ENCODE measurements at regions not wholly inside any gene's neighbourhood (a gene's known extent, or its start where the extent isn't known, plus 50 kb on each side); places are given as distances from the start of the nearest gene placed in this dataset.
A peak's percentile ranks its signal among the peaks of the same experiment; 100 is the strongest.

DNA sequence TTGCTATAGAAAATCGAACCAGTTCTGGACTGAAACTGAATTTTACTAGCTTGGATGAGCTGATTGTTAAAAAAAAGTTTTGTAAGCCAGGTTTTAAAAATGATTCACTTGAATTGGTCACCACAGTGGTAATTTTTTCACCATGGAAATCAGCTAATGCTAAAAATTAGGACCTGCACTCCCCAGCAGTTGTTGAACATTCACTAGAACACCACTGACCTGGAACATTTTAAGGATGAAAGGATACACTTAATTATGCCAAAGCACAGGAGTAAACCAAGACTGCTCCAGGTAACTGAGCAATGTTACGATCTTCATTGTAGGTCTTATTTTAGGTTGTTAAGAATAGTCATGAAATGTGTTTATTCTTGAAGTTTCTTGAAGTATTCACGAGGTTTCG lies 1342.6 kb upstream of the SPRY2 start:
- Histone ChIP-seq H3K9me3 (no peaks in the 10 kb centered on the region), H3K27me3 (ENCODE audit: low read depth) (no peaks in the 10 kb centered on the region), H3K36me3 (replicated peaks) (no peaks in the 10 kb centered on the region), H3K4me3 (no peak overlapping the region), H3K4me1 (no peaks in the 10 kb centered on the region)
- in situ Hi-C loops (cut with MboI; ENCODE audit: low sequenced_read_pairs) = no loop called here
- DNase-seq (ENCODE audit: low spot score in 2 of 2) = no peak

DNA sequence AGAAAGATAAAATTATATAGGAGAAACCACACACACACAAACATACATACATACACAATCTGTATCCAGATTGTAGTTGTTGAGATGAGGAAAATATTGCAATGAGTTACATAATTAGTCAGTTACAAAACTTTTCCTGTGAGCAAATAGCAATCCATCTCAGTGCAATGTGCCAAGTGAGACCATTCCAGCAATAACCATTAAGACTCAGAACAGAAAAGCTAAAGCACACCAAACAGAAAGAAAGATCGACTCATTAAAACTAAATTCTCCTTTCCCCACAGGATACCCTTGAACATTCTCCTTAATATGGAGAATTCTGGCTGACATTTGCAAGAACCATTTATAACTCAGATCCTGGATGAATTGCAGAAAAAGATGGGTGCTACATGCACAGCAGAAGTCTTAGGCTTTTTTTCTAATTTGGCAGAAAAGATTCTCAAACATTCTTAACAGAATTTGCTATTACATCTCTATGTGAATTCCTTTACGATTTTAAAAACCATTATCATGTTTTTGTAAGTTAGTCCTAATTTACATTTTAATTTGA lies 1341.2 kb upstream of the SPRY2 start:
- H3K4me1 ChIP-seq = no peaks in the 10 kb centered on the region
- in situ Hi-C loops (cut with MboI; ENCODE audit: low sequenced_read_pairs) = no loop called here
- H3K36me3 ChIP-seq (replicated peaks) = no peaks in the 10 kb centered on the region
- no peaks in the 10 kb centered on the region for H3K9me3 ChIP-seq
- H3K4me3 ChIP-seq = no peak overlapping the region
- no peaks in the 10 kb centered on the region for H3K27me3 ChIP-seq (ENCODE audit: low read depth)
- no peak for DNase-seq (ENCODE audit: low spot score in 2 of 2)

DNA sequence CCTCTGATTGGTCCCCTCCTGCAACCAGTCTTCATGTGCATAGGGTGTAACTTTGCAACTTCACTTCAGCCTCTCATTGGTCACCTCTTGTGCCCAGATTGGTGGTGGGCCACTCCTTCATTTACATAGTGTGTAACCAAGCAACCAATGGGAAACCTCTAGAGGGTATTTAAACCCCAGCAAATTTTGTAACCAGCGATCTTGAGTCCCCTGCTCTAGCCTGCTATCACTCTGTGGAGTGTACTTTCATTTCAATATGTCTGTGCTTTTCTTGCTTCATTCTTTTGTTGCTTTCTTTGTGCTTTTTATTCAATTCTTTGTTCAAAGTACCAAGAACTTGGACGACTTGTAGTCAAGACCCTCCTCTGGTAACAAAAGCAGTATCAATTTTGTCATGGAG lies 1336.9 kb upstream of the SPRY2 start:
- no peaks in the 10 kb centered on the region for H3K9me3 ChIP-seq
- in situ Hi-C loops (cut with MboI; ENCODE audit: low sequenced_read_pairs) = no loop called here
- H3K27me3 ChIP-seq (ENCODE audit: low read depth) = no peaks in the 10 kb centered on the region
- no peak for DNase-seq (ENCODE audit: low spot score in 2 of 2)
- H3K4me3 ChIP-seq = no peak overlapping the region
- H3K4me1 ChIP-seq = no peaks in the 10 kb centered on the region
- H3K36me3 ChIP-seq (replicated peaks) = no peaks in the 10 kb centered on the region

DNA sequence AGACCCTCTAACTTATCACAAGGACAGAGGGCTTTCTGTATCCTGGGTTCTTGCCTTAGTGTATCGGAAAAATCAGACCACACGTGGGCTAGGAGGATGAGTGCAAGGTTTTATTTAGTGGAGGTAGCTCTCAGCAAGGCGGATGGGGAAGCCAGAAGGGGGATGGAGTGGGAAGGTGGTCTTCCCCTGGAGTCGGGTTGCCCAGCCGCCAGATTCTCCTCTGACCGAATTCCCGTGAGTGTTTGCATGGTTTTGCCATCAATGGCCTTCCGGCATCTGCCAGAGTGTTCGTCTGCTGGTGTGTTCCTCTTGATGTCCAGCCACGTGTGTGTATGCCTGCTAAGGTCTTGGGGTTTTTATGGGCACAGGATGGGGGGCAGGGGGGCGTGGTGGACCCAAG lies 1335.1 kb upstream of the SPRY2 start:
- Histone ChIP-seq H3K4me3 (no peak overlapping the region), H3K9me3 (no peaks in the 10 kb centered on the region), H3K36me3 (replicated peaks) (no peaks in the 10 kb centered on the region), H3K4me1 (no peaks in the 10 kb centered on the region), H3K27me3 (ENCODE audit: low read depth) (no peaks in the 10 kb centered on the region)
- DNase-seq (ENCODE audit: low spot score in 2 of 2) = no peak
- in situ Hi-C loops (cut with MboI; ENCODE audit: low sequenced_read_pairs) = no loop called here

DNA sequence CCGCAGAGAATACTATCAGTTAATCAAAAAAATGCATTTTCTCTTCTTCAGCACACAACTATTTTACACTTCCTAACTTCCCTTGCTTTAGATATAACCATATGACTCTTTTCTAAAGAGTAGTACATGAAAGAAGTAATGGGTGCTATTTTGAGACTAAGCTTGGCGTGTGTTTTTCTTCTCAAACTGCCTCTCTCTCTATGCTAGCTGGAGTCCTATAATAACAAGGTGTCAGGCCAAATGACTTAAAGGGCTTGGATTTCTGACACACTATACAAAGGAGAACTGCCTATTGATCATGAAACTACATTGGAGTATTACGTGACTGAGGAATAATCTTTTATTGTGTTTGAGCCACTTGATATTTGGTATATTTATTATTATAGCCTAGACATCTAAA lies 1330.1 kb upstream of the SPRY2 start:
- in situ Hi-C loops (cut with MboI; ENCODE audit: low sequenced_read_pairs) = no loop called here

DNA sequence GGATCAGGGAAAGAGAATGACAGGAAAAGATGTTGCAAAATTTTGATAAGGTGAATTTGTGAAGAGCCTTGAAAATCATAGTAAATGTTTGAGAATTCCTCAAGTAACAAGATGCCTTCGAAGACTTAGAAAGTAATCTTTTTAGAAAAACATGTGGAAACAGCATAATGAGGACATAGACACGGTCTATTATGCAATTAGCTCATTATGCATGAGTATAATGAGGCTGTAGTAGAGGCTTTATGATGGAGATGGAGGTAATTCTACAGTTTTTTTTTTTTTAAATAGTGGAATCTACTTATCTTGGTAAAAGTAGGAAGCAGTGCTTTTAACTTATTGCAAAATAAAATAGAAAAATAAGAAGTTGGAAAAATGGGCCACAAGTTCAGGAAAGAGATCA lies 1329.1 kb upstream of the SPRY2 start:
- Histone ChIP-seq H3K9me3 (no peaks in the 10 kb centered on the region), H3K4me3 (no peak overlapping the region), H3K27me3 (ENCODE audit: low read depth) (no peaks in the 10 kb centered on the region), H3K4me1 (peaks cover 5% of the 10 kb centered on the region; the same call in 1 of the 2 replicates), H3K36me3 (replicated peaks) (no peaks in the 10 kb centered on the region)
- in situ Hi-C loops (cut with MboI; ENCODE audit: low sequenced_read_pairs) = no loop called here
- DNase-seq (ENCODE audit: low spot score in 2 of 2) = no peak

More for the DNA sequence above, 1330.1 kb upstream of the SPRY2 start:
- H3K4me1 ChIP-seq = peaks cover 5% of the 10 kb centered on the region; the same call in 1 of the 2 replicates
- H3K27me3 ChIP-seq (ENCODE audit: low read depth) = no peaks in the 10 kb centered on the region
- no peak overlapping the region for H3K4me3 ChIP-seq
- no peaks in the 10 kb centered on the region for H3K9me3 ChIP-seq
- no peak for DNase-seq (ENCODE audit: low spot score in 2 of 2)
- no peaks in the 10 kb centered on the region for H3K36me3 ChIP-seq (replicated peaks)

DNA sequence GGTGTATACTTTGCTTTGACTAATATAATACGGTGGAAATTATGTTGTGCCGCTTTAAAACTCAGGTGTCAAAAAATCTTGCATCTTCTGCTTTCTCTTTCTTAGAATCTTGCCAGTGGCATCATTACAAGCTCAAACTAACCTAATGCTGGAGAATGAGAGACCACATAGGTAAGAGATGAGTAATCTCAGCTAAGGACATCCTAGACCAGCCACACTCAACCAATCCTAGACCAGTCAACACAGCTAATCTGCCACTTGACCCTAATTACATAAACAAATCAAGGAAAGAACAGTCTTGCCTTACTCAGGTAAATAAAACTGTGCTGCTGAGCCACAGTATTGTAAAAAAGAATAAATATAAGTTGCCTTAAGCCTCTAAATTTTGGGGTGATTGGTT lies 1323.9 kb upstream of the SPRY2 start:
- no peak for DNase-seq (ENCODE audit: low spot score in 2 of 2)
- Histone ChIP-seq H3K36me3 (replicated peaks) (no peaks in the 10 kb centered on the region), H3K4me3 (no peak overlapping the region), H3K27me3 (ENCODE audit: low read depth) (no peaks in the 10 kb centered on the region), H3K4me1 (no peaks in the 10 kb centered on the region), H3K9me3 (no peaks in the 10 kb centered on the region)
- in situ Hi-C loops (cut with MboI; ENCODE audit: low sequenced_read_pairs) = no loop called here

DNA sequence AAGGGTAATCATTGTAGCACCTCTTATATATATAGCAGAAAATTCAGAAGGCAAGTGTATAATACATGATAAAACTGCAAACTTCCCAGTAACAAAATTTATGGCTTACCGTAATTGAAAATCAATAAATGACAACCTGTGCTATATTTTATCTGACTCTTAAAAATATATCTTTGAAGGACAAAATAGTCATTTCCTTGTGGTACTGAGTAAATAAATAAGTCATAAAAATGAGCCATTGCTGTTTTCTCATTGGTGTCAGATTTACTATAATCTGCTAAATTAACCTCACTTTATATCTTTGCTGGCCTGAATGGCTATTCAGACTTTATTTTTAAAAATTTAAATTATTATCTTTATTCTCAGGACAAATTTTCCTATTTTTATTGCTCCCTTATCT lies 1319.1 kb upstream of the SPRY2 start:
- no peak for DNase-seq (ENCODE audit: low spot score in 2 of 2)
- H3K4me3 ChIP-seq = no peak overlapping the region
- H3K36me3 ChIP-seq (replicated peaks) = no peaks in the 10 kb centered on the region
- H3K27me3 ChIP-seq (ENCODE audit: low read depth) = no peaks in the 10 kb centered on the region
- 0 out of 2 replicates have a peak, but pooled peaks cover 2% of the 10 kb centered on the region for H3K9me3 ChIP-seq
- in situ Hi-C loops (cut with MboI; ENCODE audit: low sequenced_read_pairs) = no loop called here
- no peaks in the 10 kb centered on the region for H3K4me1 ChIP-seq

DNA sequence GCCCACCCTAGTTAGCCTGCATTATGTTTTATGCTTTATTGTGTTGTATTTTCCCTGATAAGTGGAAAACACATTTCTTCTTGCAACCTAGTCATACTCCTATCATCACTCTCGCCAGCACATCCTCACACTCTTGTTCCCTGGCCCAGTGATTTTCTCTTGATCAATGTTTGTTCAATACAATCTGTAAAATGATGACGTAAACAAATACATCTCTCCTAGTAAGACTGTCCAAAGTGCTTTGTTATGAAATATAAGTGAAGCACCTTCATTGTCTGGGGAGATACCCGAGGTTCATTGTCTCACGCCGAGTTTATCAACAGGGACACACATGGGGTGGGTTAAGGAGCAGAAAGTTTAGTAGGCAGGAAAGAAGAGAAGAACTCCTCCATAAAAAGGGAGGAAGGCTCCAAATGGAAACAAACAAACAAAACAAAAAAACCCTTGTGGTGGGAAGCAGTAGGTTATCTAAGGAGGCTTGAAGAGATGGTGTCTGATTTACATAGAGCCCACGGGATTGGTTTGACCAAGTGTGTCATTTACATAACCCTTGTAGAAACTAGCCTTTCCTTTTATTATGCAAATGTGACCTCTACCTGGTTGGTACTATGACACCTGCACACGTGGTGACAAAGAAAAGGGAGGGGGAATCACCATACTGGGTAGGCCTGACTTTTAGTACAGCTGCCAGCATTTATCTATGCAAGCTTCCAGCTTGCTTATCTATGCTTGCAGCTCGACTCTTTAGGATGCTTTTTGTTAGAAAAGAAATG lies 1317.9 kb upstream of the SPRY2 start:
- in situ Hi-C loops (cut with MboI; ENCODE audit: low sequenced_read_pairs) = no loop called here
- Histone ChIP-seq H3K4me1 (no peaks in the 10 kb centered on the region), H3K27me3 (ENCODE audit: low read depth) (no peaks in the 10 kb centered on the region), H3K4me3 (no peak overlapping the region), H3K36me3 (replicated peaks) (no peaks in the 10 kb centered on the region), H3K9me3 (0 out of 2 replicates have a peak, but pooled peaks cover 2% of the 10 kb centered on the region)
- no peak for DNase-seq (ENCODE audit: low spot score in 2 of 2)

DNA sequence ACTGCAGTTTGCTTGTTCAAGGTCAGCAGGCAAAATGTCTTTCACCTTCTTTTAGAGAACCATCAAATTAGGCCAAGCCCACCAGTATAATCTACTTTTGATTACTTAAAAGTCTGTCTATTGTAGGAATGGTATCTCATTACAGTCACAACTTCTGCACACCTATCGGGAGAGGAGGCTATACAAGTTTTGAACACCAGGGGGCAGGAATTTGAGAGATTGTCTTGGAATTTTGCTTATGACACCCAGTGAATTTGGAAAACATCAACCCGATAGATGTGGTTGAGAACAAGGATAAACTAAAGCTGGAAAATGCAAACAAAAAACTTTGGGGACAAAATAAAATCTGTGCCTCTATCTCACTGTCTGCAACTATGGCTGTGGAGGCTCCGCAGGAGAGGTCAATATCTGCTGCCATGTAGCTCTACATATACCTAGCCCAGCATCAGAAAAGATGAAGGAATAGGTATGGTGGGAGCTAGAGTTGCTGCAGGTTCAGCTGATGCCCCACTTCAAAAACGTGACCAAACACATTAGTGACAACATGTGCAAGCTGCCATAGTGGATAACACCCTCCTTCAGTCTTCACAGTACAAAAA lies 1299.2 kb upstream of the SPRY2 start:
- in situ Hi-C loops (cut with MboI; ENCODE audit: low sequenced_read_pairs) = no loop called here
- DNase-seq (ENCODE audit: low spot score in 2 of 2) = peak; percentile 14 to 69

DNA sequence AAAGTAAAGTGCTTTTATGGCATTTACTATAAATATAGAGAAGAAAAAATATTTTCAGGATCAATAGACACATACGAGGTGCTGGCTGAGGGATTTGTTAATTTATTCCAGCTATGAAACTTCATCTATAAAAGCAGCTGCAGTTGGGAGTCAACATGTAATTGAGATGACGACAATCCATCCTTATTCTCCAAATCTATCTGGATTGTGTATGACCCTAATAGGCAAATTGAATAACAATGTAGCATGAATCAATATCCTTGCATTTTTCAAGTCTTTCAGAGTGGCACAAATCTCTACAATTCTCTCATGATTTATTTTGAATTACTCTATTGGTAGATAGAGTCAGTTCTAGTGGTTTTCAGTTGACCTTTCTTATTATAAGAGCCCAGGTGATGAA lies 1296.5 kb upstream of the SPRY2 start:
- DNase-seq (ENCODE audit: low spot score in 2 of 2) = no peak
- Histone ChIP-seq H3K4me3 (no peak overlapping the region), H3K36me3 (replicated peaks) (no peaks in the 10 kb centered on the region), H3K4me1 (no peaks in the 10 kb centered on the region), H3K27me3 (ENCODE audit: low read depth) (no peaks in the 10 kb centered on the region), H3K9me3 (no peaks in the 10 kb centered on the region)
- in situ Hi-C loops (cut with MboI; ENCODE audit: low sequenced_read_pairs) = no loop called here

More for the DNA sequence above, 1299.2 kb upstream of the SPRY2 start:
- H3K9me3 ChIP-seq = no peaks in the 10 kb centered on the region
- H3K27me3 ChIP-seq (ENCODE audit: low read depth) = no peaks in the 10 kb centered on the region
- no peaks in the 10 kb centered on the region for H3K4me1 ChIP-seq
- H3K4me3 ChIP-seq = no peak overlapping the region
- no peaks in the 10 kb centered on the region for H3K36me3 ChIP-seq (replicated peaks)

DNA sequence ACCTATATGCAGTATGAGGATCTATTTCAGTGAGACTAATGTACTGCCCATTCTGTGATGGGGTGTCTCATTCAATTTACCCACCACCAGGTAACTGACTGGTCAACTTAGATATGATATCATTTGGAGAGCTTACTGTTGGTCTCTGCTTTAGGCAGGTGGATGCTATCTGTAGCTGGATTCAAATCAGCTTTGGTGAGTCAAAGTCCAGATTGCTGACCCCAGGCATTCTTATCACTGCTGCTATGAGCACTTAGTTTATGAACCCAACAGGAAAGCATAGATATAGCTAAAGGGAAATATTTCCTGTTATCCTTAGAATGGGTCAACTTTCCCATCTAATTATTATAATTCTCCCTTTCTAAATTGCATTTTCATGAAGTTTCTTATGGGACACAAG lies 1295.2 kb upstream of the SPRY2 start:
- no peaks in the 10 kb centered on the region for H3K4me1 ChIP-seq
- in situ Hi-C loops (cut with MboI; ENCODE audit: low sequenced_read_pairs) = no loop called here
- H3K9me3 ChIP-seq = no peaks in the 10 kb centered on the region
- no peaks in the 10 kb centered on the region for H3K27me3 ChIP-seq (ENCODE audit: low read depth)
- H3K36me3 ChIP-seq (replicated peaks) = no peaks in the 10 kb centered on the region
- DNase-seq (ENCODE audit: low spot score in 2 of 2) = no peak
- no peak overlapping the region for H3K4me3 ChIP-seq

DNA sequence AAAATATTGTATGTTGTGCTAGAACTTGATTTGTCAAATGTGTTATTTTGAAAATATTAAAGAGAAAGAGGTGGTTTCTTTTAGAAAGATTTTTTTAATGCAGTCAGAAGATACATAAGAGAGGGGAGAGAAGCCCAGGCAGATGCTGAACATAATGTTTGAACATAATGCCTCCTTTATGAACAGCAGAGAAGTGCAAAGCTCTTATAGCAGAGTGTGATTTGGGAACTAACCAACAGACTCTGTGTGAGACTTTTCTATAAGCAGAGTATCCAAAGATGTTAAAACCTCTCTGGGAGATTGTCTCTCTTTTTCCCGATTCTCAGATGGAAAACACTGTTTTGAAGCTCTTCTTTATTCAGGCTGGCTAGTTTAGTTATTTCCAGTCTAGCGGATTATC lies 1274.1 kb upstream of the SPRY2 start:
- in situ Hi-C loops (cut with MboI; ENCODE audit: low sequenced_read_pairs) = no loop called here
- DNase-seq (ENCODE audit: low spot score in 2 of 2) = no peak
- Histone ChIP-seq H3K36me3 (replicated peaks) (no peaks in the 10 kb centered on the region), H3K4me1 (no peaks in the 10 kb centered on the region), H3K9me3 (no peaks in the 10 kb centered on the region), H3K4me3 (no peak overlapping the region), H3K27me3 (ENCODE audit: low read depth) (no peaks in the 10 kb centered on the region)

DNA sequence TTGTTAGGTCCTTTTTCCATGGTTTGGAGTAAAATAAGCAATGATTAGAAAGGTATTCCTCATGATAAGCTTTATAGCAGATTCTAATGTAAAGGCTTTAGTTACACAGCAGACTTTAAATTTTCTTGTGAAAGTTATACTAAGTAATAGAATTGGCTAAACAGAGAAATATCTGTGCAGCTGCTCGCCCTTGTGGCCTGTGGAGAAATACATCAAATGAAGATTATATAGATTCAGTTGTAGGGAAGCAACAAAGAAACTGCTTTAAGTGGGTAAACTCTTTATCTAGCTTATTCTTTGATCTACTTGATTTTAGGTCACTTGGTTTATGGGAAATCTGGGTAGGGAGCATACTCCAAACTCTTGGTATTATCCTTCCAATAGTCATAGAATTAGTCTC lies 1269.7 kb upstream of the SPRY2 start:
- Histone ChIP-seq H3K36me3 (replicated peaks) (no peaks in the 10 kb centered on the region), H3K4me1 (no peaks in the 10 kb centered on the region), H3K4me3 (no peak overlapping the region), H3K9me3 (no peaks in the 10 kb centered on the region), H3K27me3 (ENCODE audit: low read depth) (no peaks in the 10 kb centered on the region)
- DNase-seq (ENCODE audit: low spot score in 2 of 2) = no peak
- in situ Hi-C loops (cut with MboI; ENCODE audit: low sequenced_read_pairs) = no loop called here

Measured in HAP-1 (cell line).